Osteoblast (primary cell): ENCODE measurements at regions not wholly inside any gene's neighbourhood (a gene's known extent, or its start where the extent isn't known, plus 50 kb on each side); places are given as distances from the start of the nearest gene placed in this dataset.

Experiments used
- DNase-seq: peaks from one replicate; pipeline ENCODE4 v3.0.0; 2011; ENCODE audit warnings: low spot score, mixed read lengths; ENCODE audit not compliant: insufficient read length; ENCODE audit errors: missing footprints
- H2AFZ ChIP-seq: 2 replicates; pipeline ENCODE4 v1.6.0; 2011; ENCODE audit warnings: mild to moderate bottlenecking, low read length
- H3K27ac ChIP-seq: 2 replicates; pipeline ENCODE4 v1.5.1; 2011; ENCODE audit warnings: mild to moderate bottlenecking, low read depth, low read length, moderate library complexity
- H3K27me3 ChIP-seq: 2 replicates; pipeline ENCODE4 v1.6.0; 2012; ENCODE audit warnings: mild to moderate bottlenecking, control low read depth, inconsistent platforms, low read length, moderate library complexity; ENCODE audit not compliant: insufficient read depth
- H3K36me3 ChIP-seq: 2 replicates; pipeline ENCODE4 v1.5.1; 2011; ENCODE audit warnings: mild to moderate bottlenecking, low read length, control low read depth, moderate library complexity; ENCODE audit not compliant: insufficient read depth
- H3K4me1 ChIP-seq: 2 replicates; pipeline ENCODE4 v1.5.1; 2011; ENCODE audit warnings: mild to moderate bottlenecking, low read length, control low read depth, moderate library complexity; ENCODE audit not compliant: insufficient read depth
- H3K4me2 ChIP-seq: 2 replicates; pipeline ENCODE4 v1.6.0; 2011; ENCODE audit warnings: mild to moderate bottlenecking, low read length; ENCODE audit not compliant: insufficient read depth
- H3K4me3 ChIP-seq: fragments of 200-600 bp; sonication (generic); 3 replicates; pipeline ENCODE4 v1.5.1; 2012; ENCODE audit warnings: mild to moderate bottlenecking, low read length, inconsistent platforms; ENCODE audit not compliant: insufficient read depth
- H3K79me2 ChIP-seq: 2 replicates; pipeline ENCODE4 v1.6.0; 2012; ENCODE audit warnings: mild to moderate bottlenecking, low read length, control low read depth, inconsistent platforms; ENCODE audit not compliant: insufficient read depth
- H3K9me3 ChIP-seq: 2 replicates; pipeline ENCODE4 v1.5.1; 2011; ENCODE audit warnings: low read depth, low read length, control low read depth
- H4K20me1 ChIP-seq: 2 replicates; pipeline ENCODE4 v1.6.0; 2012; ENCODE audit warnings: mild to moderate bottlenecking, low read length, control low read depth; ENCODE audit not compliant: insufficient read depth
- CTCF ChIP-seq: IDR thresholded peaks from 2 replicates; pipeline ENCODE4 v1.5.1; 2011; ENCODE audit warnings: mild to moderate bottlenecking, low read depth, low read length, moderate library complexity; ENCODE audit errors: extremely low read depth

GRCh38 chr15:70566047-70566835 lies 197.1 kb downstream of the UACA start:
- TF ChIP-seq CTCF: no peak
- peaks cover 26% of the 10 kb centered on the region for H3K27me3 ChIP-seq
- H3K4me3 ChIP-seq: no peak overlapping the region
- H3K4me1 ChIP-seq: peaks cover 4% of the 10 kb centered on the region
- H3K79me2 ChIP-seq: no peaks in the 10 kb centered on the region
- no peak overlapping the region for H2AFZ ChIP-seq
- H3K9me3 ChIP-seq: no peaks in the 10 kb centered on the region
- no peaks in the 10 kb centered on the region for H3K36me3 ChIP-seq
- DNase-seq: no peak
- H3K4me2 ChIP-seq: no peak overlapping the region
- no peak overlapping the region for H3K27ac ChIP-seq
- H4K20me1 ChIP-seq: no peaks in the 10 kb centered on the region

- H3K9me3 ChIP-seq: no peaks in the 10 kb centered on the region
- H2AFZ ChIP-seq: no peak overlapping the region
- no peak overlapping the region for H3K4me2 ChIP-seq
- no peak overlapping the region for H3K4me3 ChIP-seq
- TF ChIP-seq CTCF: no peak
- peaks cover 43% of the 10 kb centered on the region for H3K27me3 ChIP-seq
- H3K27ac ChIP-seq: no peak overlapping the region
- no peaks in the 10 kb centered on the region for H3K36me3 ChIP-seq
- H4K20me1 ChIP-seq: no peaks in the 10 kb centered on the region
- no peaks in the 10 kb centered on the region for H3K79me2 ChIP-seq
- H3K4me1 ChIP-seq: peaks cover 9% of the 10 kb centered on the region
- no peak for DNase-seq
Measured at GRCh38 chr15:70563561-70564095, 199.7 kb downstream of the UACA start.

- Histone ChIP-seq H3K4me1 (peaks cover 9% of the 10 kb centered on the region), H3K9me3 (no peaks in the 10 kb centered on the region), H4K20me1 (no peaks in the 10 kb centered on the region), H3K79me2 (no peaks in the 10 kb centered on the region), H3K4me3 (no peak overlapping the region), H3K27ac (no peak overlapping the region), H3K36me3 (no peaks in the 10 kb centered on the region), H2AFZ (no peak overlapping the region), H3K27me3 (peaks cover 49% of the 10 kb centered on the region), H3K4me2 (no peak overlapping the region)
- no peak for TF ChIP-seq CTCF
- no peak for DNase-seq
Measured at GRCh38 chr15:70562906-70563305, 200.5 kb downstream of the UACA start.

- Histone ChIP-seq H3K4me3 (no peak overlapping the region), H3K27me3 (peaks cover 55% of the 10 kb centered on the region), H2AFZ (no peak overlapping the region)
Measured at GRCh38 chr15:70561885-70562284, 201.5 kb downstream of the UACA start.

More at GRCh38 chr15:70561885-70562284, 201.5 kb downstream of the UACA start:
- Histone ChIP-seq H3K4me1 (peaks cover 9% of the 10 kb centered on the region), H3K79me2 (no peaks in the 10 kb centered on the region), H3K4me2 (no peak overlapping the region), H3K9me3 (no peaks in the 10 kb centered on the region), H4K20me1 (no peaks in the 10 kb centered on the region), H3K36me3 (no peaks in the 10 kb centered on the region), H3K27ac (no peak overlapping the region)
- no peak for DNase-seq
- no peak for TF ChIP-seq CTCF
